Natural killer cell (primary cell): ENCODE measurements at regions not wholly inside any gene's neighbourhood (a gene's known extent, or its start where the extent isn't known, plus 50 kb on each side); places are given as distances from the start of the nearest gene placed in this dataset.

Experiments used
- ATAC-seq, 3 donors: fragments of 150-1000 bp in 2 of 3; fragments of 200-7000 bp in 1 of 3; cut with Tn5 transposase; 1 replicate in 1 of 3; 2 replicates in 2 of 3; pipeline ENCODE4 v1.10.0; 2021; ENCODE audit warnings: mild to moderate bottlenecking in 2 of 3, moderate library complexity in 2 of 3
- DNase-seq, 2 donors: peaks; one replicate each; pipeline versions ENCODE4 v3.0.0 to v3.0.0-alpha.2; 2013 to 2021; ENCODE audit warnings: mixed read lengths in 1 of 2
- H3K27ac ChIP-seq: one replicate; pipeline ENCODE4 v1.5.1; 2013; ENCODE audit warnings: mild to moderate bottlenecking, low read length
- H3K27me3 ChIP-seq: one replicate; pipeline ENCODE4 v1.6.1; 2013; ENCODE audit warnings: low read length; ENCODE audit not compliant: control insufficient read depth, insufficient read depth
- H3K36me3 ChIP-seq: one replicate; pipeline ENCODE4 v1.6.1; 2013; ENCODE audit warnings: low read length; ENCODE audit not compliant: control insufficient read depth, insufficient read depth
- H3K4me1 ChIP-seq: one replicate; pipeline ENCODE4 v1.6.1; 2013; ENCODE audit warnings: low read length; ENCODE audit not compliant: control insufficient read depth, insufficient read depth
- H3K4me3 ChIP-seq: one replicate; pipeline ENCODE4 v1.5.1; 2013; ENCODE audit warnings: low read length
- H3K9me3 ChIP-seq: one replicate; pipeline ENCODE4 v1.6.1; 2013; ENCODE audit warnings: low read length; ENCODE audit not compliant: control insufficient read depth, insufficient read depth
- H3K27ac Mint-ChIP-seq, 2 donors: one replicate each; pipeline ENCODE4 v1.8.0; 2022; ENCODE audit warnings: mild to moderate bottlenecking in 2 of 2, mixed read lengths in 2 of 2, moderate library complexity in 1 of 2
- H3K27me3 Mint-ChIP-seq, 2 donors: one replicate each; pipeline ENCODE4 v1.8.0; 2022; ENCODE audit warnings: low read depth in 2 of 2, mixed read lengths in 2 of 2
- H3K36me3 Mint-ChIP-seq: one replicate; pipeline ENCODE4 v1.8.0; 2022; ENCODE audit warnings: mixed read lengths
- H3K4me1 Mint-ChIP-seq, 2 donors: one replicate each; pipeline ENCODE4 v1.8.0; 2022; ENCODE audit warnings: mixed read lengths in 2 of 2
- H3K4me3 Mint-ChIP-seq: one replicate; pipeline ENCODE4 v1.8.0; 2022; ENCODE audit warnings: mild to moderate bottlenecking, moderate library complexity, mixed read lengths
- H3K9me3 Mint-ChIP-seq, 2 donors: one replicate each; pipeline ENCODE4 v1.8.0; 2022; ENCODE audit warnings: mixed read lengths in 2 of 2
- WGBS: methylation state at CpG from one replicate; pipeline ENCODE4 v1.1.7; 2013; ENCODE audit warnings: missing lambda C conversion rate; ENCODE audit not compliant: insufficient coverage; 5-methylcytosine and 5-hydroxymethylcytosine counted together
- intact Hi-C: fragments of 100-400 bp; cut with micrococcal nuclease; formaldehyde crosslinking; loops from one replicate; pipeline ENCODE4 v1.14.2; 2022
- TF ChIP-seq, protein P1 (sequence below): fragments of 200-600 bp; IDR thresholded peaks from one replicate; pipeline ENCODE4 v1.8.0; 2022; ENCODE audit warnings: antibody characterized with exemption

DNA sequence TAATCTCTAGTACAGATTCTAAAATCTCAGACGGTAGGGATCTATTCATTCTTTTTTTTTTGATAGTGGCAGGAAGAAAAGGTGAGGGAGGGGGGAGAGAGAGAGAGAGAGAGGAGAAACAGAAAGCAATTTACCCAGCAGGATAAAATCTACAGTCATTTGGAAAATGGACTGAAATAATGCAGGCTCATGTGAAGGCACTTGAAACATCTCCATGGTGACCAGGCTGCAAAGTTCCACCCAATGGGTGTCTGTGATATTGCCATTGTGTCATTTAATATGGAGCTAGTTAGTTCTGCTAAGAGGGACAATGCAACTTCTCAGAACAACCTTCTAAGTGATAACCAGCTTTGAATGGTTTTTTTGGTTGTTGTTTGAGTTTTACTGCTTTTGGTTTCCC, 165.2 kb upstream of the RAG2 start:
- H3K36me3 Mint-ChIP-seq, result no peaks in the 10 kb centered on the region
- DNase-seq (no peak), ATAC-seq (no peak)
- Histone ChIP-seq H3K9me3 (no peaks in the 10 kb centered on the region), H3K27me3 (no peaks in the 10 kb centered on the region), H3K4me1 (no peaks in the 10 kb centered on the region), H3K27ac (no peak overlapping the region), H3K4me3 (no peak overlapping the region), H3K36me3 (no peaks in the 10 kb centered on the region)
- H3K27me3 Mint-ChIP-seq, result peaks cover 11 to 13% of the 10 kb centered on the region in 2 donors
- no peak overlapping the region for H3K27ac Mint-ChIP-seq
- no peaks in the 10 kb centered on the region for H3K9me3 Mint-ChIP-seq
- intact Hi-C loops, result no loop called here
- H3K4me3 Mint-ChIP-seq, result no peak overlapping the region
- TF ChIP-seq, protein P1, sequence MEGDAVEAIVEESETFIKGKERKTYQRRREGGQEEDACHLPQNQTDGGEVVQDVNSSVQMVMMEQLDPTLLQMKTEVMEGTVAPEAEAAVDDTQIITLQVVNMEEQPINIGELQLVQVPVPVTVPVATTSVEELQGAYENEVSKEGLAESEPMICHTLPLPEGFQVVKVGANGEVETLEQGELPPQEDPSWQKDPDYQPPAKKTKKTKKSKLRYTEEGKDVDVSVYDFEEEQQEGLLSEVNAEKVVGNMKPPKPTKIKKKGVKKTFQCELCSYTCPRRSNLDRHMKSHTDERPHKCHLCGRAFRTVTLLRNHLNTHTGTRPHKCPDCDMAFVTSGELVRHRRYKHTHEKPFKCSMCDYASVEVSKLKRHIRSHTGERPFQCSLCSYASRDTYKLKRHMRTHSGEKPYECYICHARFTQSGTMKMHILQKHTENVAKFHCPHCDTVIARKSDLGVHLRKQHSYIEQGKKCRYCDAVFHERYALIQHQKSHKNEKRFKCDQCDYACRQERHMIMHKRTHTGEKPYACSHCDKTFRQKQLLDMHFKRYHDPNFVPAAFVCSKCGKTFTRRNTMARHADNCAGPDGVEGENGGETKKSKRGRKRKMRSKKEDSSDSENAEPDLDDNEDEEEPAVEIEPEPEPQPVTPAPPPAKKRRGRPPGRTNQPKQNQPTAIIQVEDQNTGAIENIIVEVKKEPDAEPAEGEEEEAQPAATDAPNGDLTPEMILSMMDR, result no peak
- WGBS, result no CpG with 5 or more reads among the region's 1 CpG
- peaks cover 6 to 9% of the 10 kb centered on the region in 2 donors for H3K4me1 Mint-ChIP-seq

- intact Hi-C loops, result no loop called here
- DNase-seq, result no peak
- Histone ChIP-seq H3K4me1 (no peaks in the 10 kb centered on the region), H3K27me3 (no peaks in the 10 kb centered on the region), H3K27ac (no peak overlapping the region), H3K4me3 (no peak overlapping the region), H3K36me3 (no peaks in the 10 kb centered on the region), H3K9me3 (no peaks in the 10 kb centered on the region)
- Mint-ChIP-seq H3K36me3 (no peaks in the 10 kb centered on the region), H3K27me3 (peaks cover 23 to 25% of the 10 kb centered on the region in 2 donors), H3K4me1 (no peaks in the 10 kb centered on the region), H3K27ac (no peak overlapping the region), H3K4me3 (no peak overlapping the region), H3K9me3 (no peaks in the 10 kb centered on the region)
- TF ChIP-seq, protein P1, result no peak
- no peak for ATAC-seq
These were observed 159.0 kb upstream of the RAG2 start for GRCh38 chr11:36757075-36757474.

GRCh38 chr11:36753960-36754359, 155.9 kb upstream of the RAG2 start:
- H3K4me3 Mint-ChIP-seq, result no peak overlapping the region

GRCh38 chr11:36751996-36752395, 154.0 kb upstream of the RAG2 start:
- ATAC-seq, result no peak

More at GRCh38 chr11:36753960-36754359, 155.9 kb upstream of the RAG2 start:
- H3K27me3 ChIP-seq, result no peaks in the 10 kb centered on the region
- no peaks in the 10 kb centered on the region for H3K36me3 ChIP-seq
- intact Hi-C loops, result no loop called here
- TF ChIP-seq, protein P1, result no peak
- H3K36me3 Mint-ChIP-seq, result no peaks in the 10 kb centered on the region
- ATAC-seq (no peak), DNase-seq (no peak)
- 88% methylated on average over 5 of the region's 6 CpGs for WGBS
- H3K27ac ChIP-seq, result no peak overlapping the region
- H3K9me3 Mint-ChIP-seq, result no peaks in the 10 kb centered on the region
- no peaks in the 10 kb centered on the region for H3K9me3 ChIP-seq
- no peak overlapping the region for H3K4me3 ChIP-seq
- H3K4me1 Mint-ChIP-seq, result peaks cover 0 to 3% of the 10 kb centered on the region in 2 donors
- H3K4me1 ChIP-seq, result no peaks in the 10 kb centered on the region
- H3K27ac Mint-ChIP-seq, result no peak overlapping the region
- peaks cover 24 to 25% of the 10 kb centered on the region in 2 donors for H3K27me3 Mint-ChIP-seq

More at GRCh38 chr11:36751996-36752395, 154.0 kb upstream of the RAG2 start:
- Histone ChIP-seq H3K27me3 (no peaks in the 10 kb centered on the region), H3K36me3 (no peaks in the 10 kb centered on the region), H3K27ac (no peak overlapping the region), H3K4me1 (no peaks in the 10 kb centered on the region), H3K4me3 (no peak overlapping the region), H3K9me3 (no peaks in the 10 kb centered on the region)
- H3K4me3 Mint-ChIP-seq, result no peak overlapping the region
- H3K27me3 Mint-ChIP-seq, result peaks cover 19 to 26% of the 10 kb centered on the region in 2 donors
- no peak for DNase-seq
- WGBS, result 76% methylated on average over 2 of the region's 3 CpGs
- TF ChIP-seq, protein P1, result no peak
- H3K9me3 Mint-ChIP-seq, result no peaks in the 10 kb centered on the region
- intact Hi-C loops, result no loop called here
- no peaks in the 10 kb centered on the region for H3K36me3 Mint-ChIP-seq
- H3K4me1 Mint-ChIP-seq, result peaks cover 5 to 8% of the 10 kb centered on the region in 2 donors
- H3K27ac Mint-ChIP-seq, result no peak overlapping the region
